ENCODE measurements at regions not wholly inside any gene's neighbourhood (a gene's known extent, or its start where the extent isn't known, plus 50 kb on each side); places are given as distances from the start of the nearest gene placed in this dataset.

- ATAC-seq (no peak), DNase-seq (no peak)
- TF ChIP-seq, protein P1, sequence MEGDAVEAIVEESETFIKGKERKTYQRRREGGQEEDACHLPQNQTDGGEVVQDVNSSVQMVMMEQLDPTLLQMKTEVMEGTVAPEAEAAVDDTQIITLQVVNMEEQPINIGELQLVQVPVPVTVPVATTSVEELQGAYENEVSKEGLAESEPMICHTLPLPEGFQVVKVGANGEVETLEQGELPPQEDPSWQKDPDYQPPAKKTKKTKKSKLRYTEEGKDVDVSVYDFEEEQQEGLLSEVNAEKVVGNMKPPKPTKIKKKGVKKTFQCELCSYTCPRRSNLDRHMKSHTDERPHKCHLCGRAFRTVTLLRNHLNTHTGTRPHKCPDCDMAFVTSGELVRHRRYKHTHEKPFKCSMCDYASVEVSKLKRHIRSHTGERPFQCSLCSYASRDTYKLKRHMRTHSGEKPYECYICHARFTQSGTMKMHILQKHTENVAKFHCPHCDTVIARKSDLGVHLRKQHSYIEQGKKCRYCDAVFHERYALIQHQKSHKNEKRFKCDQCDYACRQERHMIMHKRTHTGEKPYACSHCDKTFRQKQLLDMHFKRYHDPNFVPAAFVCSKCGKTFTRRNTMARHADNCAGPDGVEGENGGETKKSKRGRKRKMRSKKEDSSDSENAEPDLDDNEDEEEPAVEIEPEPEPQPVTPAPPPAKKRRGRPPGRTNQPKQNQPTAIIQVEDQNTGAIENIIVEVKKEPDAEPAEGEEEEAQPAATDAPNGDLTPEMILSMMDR (IDR thresholded peaks at IDR 0.05) = no peak
- no peak for TF ChIP-seq POLR2A (IDR thresholded peaks at IDR 0.05)
- intact Hi-C loops (cut with DNase I) = no loop called here
- Histone ChIP-seq H3K4me3 (no peak overlapping the region), H3K27ac (no peak overlapping the region), H3K36me3 (no peaks in the 10 kb centered on the region), H3K9me3 (no peaks in the 10 kb centered on the region), H3K27me3 (no peaks in the 10 kb centered on the region), H3K4me1 (peaks cover 0 to 59% (median 40%) of the 10 kb centered on the region in 12 donors)
These were observed 57.8 kb upstream of the MACF1 start for GRCh38 chr1:39146681-39147080.

DNA sequence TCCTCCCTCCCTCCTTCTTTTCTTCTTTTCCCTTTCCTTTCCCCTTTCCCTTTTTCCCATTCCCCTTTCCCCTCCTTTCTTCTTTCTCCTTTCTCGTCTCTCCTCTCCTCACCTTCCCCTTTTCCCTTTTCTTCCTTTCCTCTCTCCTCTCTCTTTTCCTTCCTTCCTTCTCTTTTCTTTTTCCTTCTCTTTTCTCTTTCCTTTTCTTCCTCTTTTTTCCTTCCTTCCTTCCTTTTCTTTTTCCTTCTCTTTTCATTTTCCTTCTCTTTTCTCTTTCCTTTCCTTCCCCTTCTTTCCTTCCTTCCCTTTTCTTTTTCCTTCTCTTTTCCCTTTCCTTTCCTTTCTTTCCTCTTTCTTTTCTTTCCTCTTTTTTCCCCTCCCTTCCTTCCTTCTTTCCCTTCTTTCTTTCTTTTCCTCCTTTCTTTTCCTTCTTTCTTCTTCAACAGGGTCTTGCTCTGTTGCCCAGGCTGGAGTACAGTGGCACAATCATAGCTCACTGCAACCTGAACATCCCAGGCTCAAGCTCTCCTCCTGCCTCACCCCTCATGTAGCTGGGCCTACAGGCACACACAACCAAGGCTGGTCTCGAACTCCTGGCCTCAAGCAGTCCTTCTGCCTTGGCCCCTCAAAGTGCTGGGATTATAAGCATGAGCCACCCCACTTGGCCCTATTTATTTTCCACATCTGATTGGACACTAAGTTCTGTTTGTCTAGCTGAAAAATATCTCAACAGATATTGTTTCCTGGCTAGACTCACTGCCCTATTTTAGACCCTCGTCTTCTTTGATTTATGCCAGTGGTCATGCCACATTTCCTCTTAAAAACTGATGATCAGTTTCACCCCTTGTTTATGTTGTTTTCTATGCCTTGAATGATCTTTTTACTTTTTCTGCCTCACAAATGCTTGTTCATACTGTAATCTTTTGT lies 57.1 kb upstream of the MACF1 start:
- intact Hi-C loops (cut with DNase I) = no loop called here
- no peak for ATAC-seq
- no peaks in the 10 kb centered on the region for H3K36me3 ChIP-seq
- H3K4me1 ChIP-seq = peaks cover 0 to 59% (median 34%) of the 10 kb centered on the region in 12 donors
- no peak for DNase-seq
- no peak for TF ChIP-seq POLR2A (IDR thresholded peaks at IDR 0.05)
- TF ChIP-seq, protein P1 (IDR thresholded peaks at IDR 0.05) = no peak
- H3K27me3 ChIP-seq = no peaks in the 10 kb centered on the region
- 73 to 75% (median 74%) methylated on average over 3 of the region's 3 CpGs for WGBS, 4 donors
- H3K4me3 ChIP-seq = no peak overlapping the region
- H3K9me3 ChIP-seq = no peaks in the 10 kb centered on the region
- H3K27ac ChIP-seq = no peak overlapping the region

DNA sequence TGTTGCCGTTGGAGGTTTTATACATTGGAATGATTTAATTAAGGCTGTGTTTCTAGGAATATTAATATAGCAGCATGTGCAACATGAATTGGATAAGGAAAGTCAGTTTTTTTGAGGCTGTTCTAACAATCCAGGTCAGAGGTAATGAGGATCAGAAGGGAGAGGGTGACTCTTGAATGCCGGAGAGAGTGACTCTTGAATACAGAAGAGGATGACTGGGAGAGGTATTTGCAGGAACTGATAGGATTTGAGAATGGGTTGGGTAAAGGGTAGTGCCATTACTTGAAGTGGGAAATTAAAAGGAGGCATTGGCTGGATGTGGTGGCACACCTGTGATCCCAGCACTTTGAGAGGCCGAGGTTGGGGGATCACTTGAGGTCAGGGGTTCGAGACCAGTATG lies 55.6 kb upstream of the MACF1 start:
- Histone ChIP-seq H3K27ac (no peak overlapping the region), H3K4me3 (no peak overlapping the region), H3K4me1 (peaks cover 0 to 63% (median 35%) of the 10 kb centered on the region in 12 donors), H3K27me3 (no peaks in the 10 kb centered on the region), H3K36me3 (no peaks in the 10 kb centered on the region), H3K9me3 (no peaks in the 10 kb centered on the region)
- DNase-seq (no peak), ATAC-seq (no peak)
- intact Hi-C loops (cut with DNase I) = no loop called here
- TF ChIP-seq POLR2A (IDR thresholded peaks at IDR 0.05) = no peak
- WGBS, 4 donors = 83 to 93% (median 87%) methylated on average over 4 of the region's 4 CpGs

DNA sequence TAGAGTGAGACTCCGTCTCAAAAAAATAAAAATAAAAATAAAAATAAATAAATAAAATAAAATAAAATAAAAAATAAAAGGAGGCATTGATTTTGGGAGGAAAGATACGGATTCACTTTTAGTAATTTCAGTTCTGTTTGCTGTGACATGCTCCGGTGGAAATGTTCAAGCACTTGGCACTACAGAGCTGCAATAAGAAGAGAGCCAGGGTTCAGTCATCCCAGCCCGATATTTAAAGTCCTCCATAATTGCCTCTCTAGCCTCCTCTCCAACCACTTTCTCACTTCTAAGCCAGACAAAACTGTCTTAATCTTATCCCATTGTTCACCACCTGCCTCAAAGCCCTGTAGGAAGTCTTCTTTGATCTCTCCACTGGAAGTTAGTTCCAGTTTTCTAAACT lies 55.0 kb upstream of the MACF1 start:
- Histone ChIP-seq H3K4me3 (no peak overlapping the region), H3K36me3 (no peaks in the 10 kb centered on the region), H3K4me1 (peaks cover 0 to 69% (median 41%) of the 10 kb centered on the region in 12 donors), H3K27ac (no peak overlapping the region), H3K9me3 (no peaks in the 10 kb centered on the region), H3K27me3 (no peaks in the 10 kb centered on the region)
- intact Hi-C loops (cut with DNase I) = no loop called here
- DNase-seq (no peak), ATAC-seq (no peak)
- WGBS, 4 donors = 47 to 64% (median 53%) methylated on average over 4 of the region's 4 CpGs
- no peak for TF ChIP-seq POLR2A (IDR thresholded peaks at IDR 0.05)
- TF ChIP-seq, protein P1 (IDR thresholded peaks at IDR 0.05) = no peak
